MM.1S (cell line): ENCODE measurements at regions not wholly inside any gene's neighbourhood (a gene's known extent, or its start where the extent isn't known, plus 50 kb on each side); places are given as distances from the start of the nearest gene placed in this dataset.
"Not testable (repeated sequence)": the region's sequence is repeated elsewhere in the genome, so short reads cannot be mapped to it uniquely, and the experiment has no call there.

Source experiments
- CTCF ChIP-seq: fragments of 300-600 bp; sonication (generic); IDR thresholded peaks from 2 replicates; pipeline ENCODE4 v1.5.1; 2016; ENCODE audit warnings: antibody characterized with exemption, low read length, mixed read lengths
- EZH2phosphoT487 ChIP-seq: fragments of 300-600 bp; sonication (generic); IDR thresholded peaks from 2 replicates; pipeline ENCODE4 v1.6.1; 2018; ENCODE audit warnings: antibody characterized with exemption, low read length

- not testable (repeated sequence) for TF ChIP-seq CTCF, EZH2phosphoT487
These were observed 1651.3 kb upstream of the WWC1 start for GRCh38 chr5:166640136-166640535.
